H7 (cell line): ENCODE measurements at regions not wholly inside any gene's neighbourhood (a gene's known extent, or its start where the extent isn't known, plus 50 kb on each side); places are given as distances from the start of the nearest gene placed in this dataset.

Experiments used
- DNase-seq: peaks from one replicate; pipeline ENCODE4 v3.0.0; 2012
- H3K27me3 ChIP-seq: 2 replicates; pipeline ENCODE4 v1.6.0; 2011; ENCODE audit warnings: mild to moderate bottlenecking, low read length; ENCODE audit not compliant: control insufficient read depth, insufficient read depth
- H3K36me3 ChIP-seq: replicated peaks from 2 replicates; pipeline ENCODE4 v1.5.1; 2011; ENCODE audit warnings: low read length; ENCODE audit not compliant: control insufficient read depth, insufficient read depth
- H3K4me3 ChIP-seq: 2 replicates; pipeline ENCODE4 v1.5.1; 2011; ENCODE audit warnings: low read depth, mild to moderate bottlenecking, control low read depth, low read length, moderate library complexity; ENCODE audit not compliant: insufficient read depth

DNA sequence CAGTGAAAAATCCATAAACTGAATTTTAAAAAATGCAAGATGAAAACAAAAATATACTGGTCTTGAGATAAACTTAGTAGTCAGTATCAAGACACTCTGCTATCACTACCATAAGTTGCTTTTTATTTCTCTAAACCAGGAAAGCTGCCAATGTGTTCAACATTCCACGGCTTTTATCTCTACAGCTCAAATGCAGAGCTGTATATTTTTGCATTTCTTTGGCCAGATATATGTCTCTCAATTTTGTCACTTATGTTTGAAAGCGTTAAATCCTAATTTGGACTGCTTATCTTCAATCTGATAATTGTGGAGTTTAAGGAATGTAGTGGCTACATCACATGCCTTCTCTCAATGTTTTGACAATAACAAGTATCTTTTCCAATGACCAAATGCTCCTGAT is 609.5 kb downstream of the EPHA4 start:
- no peak overlapping the region for H3K4me3 ChIP-seq
- no peak for DNase-seq
- H3K27me3 ChIP-seq = no peaks in the 10 kb centered on the region
- no peaks in the 10 kb centered on the region for H3K36me3 ChIP-seq

GRCh38 chr2:220963076-220963475 is 609.0 kb downstream of the EPHA4 start:
- Histone ChIP-seq H3K36me3 (no peaks in the 10 kb centered on the region), H3K27me3 (no peaks in the 10 kb centered on the region), H3K4me3 (no peak overlapping the region)
- no peak for DNase-seq

GRCh38 chr2:220963930-220964329 is 608.2 kb downstream of the EPHA4 start:
- Histone ChIP-seq H3K36me3 (no peaks in the 10 kb centered on the region), H3K27me3 (no peaks in the 10 kb centered on the region), H3K4me3 (no peak overlapping the region)
- no peak for DNase-seq

DNA sequence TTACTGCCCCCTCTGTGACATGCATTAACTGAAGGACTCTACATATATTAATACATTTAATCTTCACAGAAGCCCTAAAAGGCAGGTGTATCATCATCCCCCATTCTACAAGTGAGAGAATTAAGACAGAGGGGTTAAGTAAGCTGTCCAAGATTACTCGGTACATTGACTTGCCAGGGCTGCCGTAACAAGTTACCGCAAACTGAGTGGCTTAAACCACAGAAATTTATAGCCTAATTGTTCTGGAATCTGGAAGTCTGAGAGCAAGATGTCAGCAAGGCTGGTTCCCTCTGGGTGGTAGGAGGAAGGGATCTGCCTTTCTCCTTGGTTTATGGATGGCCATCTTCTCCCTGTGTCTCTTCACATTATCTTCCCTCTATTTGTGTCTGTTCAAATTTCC is 605.5 kb downstream of the EPHA4 start:
- H3K36me3 ChIP-seq = no peaks in the 10 kb centered on the region
- no peak for DNase-seq
- H3K27me3 ChIP-seq = no peaks in the 10 kb centered on the region
- H3K4me3 ChIP-seq = no peak overlapping the region

GRCh38 chr2:220969348-220969747 is 602.8 kb downstream of the EPHA4 start:
- H3K27me3 ChIP-seq = no peaks in the 10 kb centered on the region
- H3K4me3 ChIP-seq = no peak overlapping the region
- H3K36me3 ChIP-seq = no peaks in the 10 kb centered on the region
- DNase-seq = no peak

DNA sequence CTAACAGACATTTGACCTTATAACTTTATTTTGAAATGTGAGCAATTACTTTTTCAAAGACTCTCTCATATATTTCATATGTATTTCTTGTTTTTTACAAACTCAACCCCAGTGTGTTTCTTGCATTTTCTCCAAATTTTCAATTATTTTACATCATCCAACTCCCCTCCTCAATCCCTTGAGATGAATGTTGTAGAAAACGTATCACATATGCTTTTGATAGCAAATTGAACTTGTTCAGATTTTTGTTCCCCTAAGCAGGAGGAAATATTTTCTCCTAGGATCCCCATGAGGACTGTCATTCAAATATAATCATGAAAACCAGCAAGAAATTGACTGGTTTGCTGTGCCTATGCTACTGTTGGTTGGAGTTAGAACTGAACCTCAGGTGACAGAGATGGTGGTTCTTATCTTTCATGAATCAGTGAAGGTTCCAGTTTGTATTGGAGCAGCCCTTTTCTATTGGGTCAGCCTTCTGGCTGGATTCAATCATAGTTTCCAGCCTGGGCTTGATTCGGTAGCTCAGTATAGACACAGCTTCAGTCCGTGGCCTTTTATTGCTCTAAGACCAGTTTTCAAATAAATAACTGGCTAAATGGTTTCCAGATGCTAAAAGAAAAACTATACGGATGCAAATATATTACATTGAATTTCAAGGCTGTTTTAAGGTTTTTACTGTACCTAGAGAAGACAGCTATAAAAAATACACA is 591.0 kb downstream of the EPHA4 start:
- Histone ChIP-seq H3K4me3 (no peak overlapping the region), H3K36me3 (no peaks in the 10 kb centered on the region), H3K27me3 (no peaks in the 10 kb centered on the region)
- no peak for DNase-seq

DNA sequence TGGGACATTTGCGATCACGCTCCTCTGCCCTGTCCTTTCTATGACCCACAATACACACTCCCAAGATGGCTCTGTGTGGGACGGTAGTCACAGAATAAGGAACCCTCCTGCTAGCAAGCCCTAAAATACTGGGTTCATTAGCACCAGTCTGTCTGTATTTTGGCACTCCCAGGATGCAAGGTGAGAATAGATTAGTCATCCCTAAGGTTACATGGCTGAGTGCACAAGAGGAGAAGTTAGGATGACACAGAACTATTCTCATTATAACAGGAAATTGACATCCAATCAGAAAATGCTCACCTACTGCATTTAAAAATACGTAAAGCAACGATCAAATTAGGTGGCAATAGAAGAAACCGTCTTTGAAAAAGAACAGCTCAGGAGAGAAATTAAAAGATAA is 590.2 kb downstream of the EPHA4 start:
- Histone ChIP-seq H3K4me3 (no peak overlapping the region), H3K27me3 (no peaks in the 10 kb centered on the region), H3K36me3 (no peaks in the 10 kb centered on the region)
- DNase-seq = no peak

DNA sequence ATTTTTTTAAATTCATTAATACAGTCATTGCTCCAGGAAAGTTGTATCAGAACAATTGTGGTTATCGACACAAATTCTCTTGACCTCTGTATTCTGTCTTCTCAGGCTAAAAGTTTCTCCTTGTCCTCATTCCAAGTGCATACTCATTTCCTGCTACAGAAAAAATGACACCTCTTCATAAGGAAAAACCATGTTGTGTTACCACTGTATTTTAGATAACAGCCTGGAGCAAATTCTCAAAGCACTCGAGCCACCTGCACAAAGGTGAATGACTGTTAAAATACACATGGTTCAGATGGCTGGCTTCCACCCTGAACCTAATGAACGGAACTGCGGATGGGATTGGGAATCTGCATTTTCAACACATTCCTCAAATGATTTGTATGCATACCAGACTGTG is 586.5 kb downstream of the EPHA4 start:
- Histone ChIP-seq H3K36me3 (no peaks in the 10 kb centered on the region), H3K27me3 (no peaks in the 10 kb centered on the region), H3K4me3 (no peak overlapping the region)
- DNase-seq = no peak

DNA sequence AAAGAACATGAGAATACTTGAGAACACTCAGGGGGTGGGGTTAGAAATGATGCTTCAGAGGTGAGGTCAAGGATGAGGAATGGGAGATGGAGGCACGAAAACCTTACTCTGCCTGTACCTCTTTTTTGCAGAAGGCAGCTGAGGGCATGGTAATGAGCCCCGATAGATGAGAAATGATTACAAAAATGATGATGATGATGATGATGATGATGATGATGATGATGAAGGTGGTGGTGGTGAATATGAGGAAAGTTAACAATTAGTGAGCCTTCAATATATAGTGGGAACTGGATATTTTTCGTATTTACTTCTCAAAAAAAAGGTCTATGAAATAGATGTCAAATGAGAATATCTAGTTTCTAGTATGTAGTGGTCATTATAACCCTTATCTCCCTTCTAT is 584.3 kb downstream of the EPHA4 start:
- Histone ChIP-seq H3K36me3 (no peaks in the 10 kb centered on the region), H3K27me3 (no peaks in the 10 kb centered on the region), H3K4me3 (no peak overlapping the region)
- no peak for DNase-seq

GRCh38 chr2:220991972-220992371 is 580.1 kb downstream of the EPHA4 start:
- H3K27me3 ChIP-seq = no peaks in the 10 kb centered on the region
- no peaks in the 10 kb centered on the region for H3K36me3 ChIP-seq
- H3K4me3 ChIP-seq = no peak overlapping the region
- DNase-seq = no peak

- H3K36me3 ChIP-seq = no peaks in the 10 kb centered on the region
- no peak for DNase-seq
- no peak overlapping the region for H3K4me3 ChIP-seq
- no peaks in the 10 kb centered on the region for H3K27me3 ChIP-seq
These were observed 577.3 kb downstream of the EPHA4 start for GRCh38 chr2:220994846-220995245.

- Histone ChIP-seq H3K27me3 (no peaks in the 10 kb centered on the region), H3K4me3 (no peak overlapping the region)
- DNase-seq = no peak
These were observed 576.5 kb downstream of the EPHA4 start for GRCh38 chr2:220995581-220995980.

DNA sequence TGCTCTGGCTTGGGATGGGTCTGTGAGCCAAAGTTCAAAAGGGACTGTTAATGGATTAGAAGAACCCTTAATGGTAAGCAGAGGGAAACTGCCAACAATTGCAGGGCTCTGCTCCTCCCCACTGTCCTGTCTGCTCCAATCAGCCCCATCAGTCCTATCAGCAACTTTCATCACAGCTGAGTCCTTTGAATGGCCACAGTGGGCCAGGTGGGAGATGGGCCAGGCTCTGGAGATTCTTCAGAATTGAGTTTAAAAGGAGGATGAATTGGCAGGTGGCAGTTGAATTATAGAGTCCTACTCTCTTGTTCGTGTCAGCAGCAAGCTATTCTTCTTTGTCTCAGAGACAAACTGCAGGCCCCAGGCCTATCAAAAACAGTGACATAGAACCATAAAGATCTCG is 573.9 kb downstream of the EPHA4 start:
- no peak overlapping the region for H3K4me3 ChIP-seq
- no peak for DNase-seq
- H3K36me3 ChIP-seq = no peaks in the 10 kb centered on the region
- H3K27me3 ChIP-seq = no peaks in the 10 kb centered on the region

More at GRCh38 chr2:220995581-220995980, 576.5 kb downstream of the EPHA4 start:
- no peaks in the 10 kb centered on the region for H3K36me3 ChIP-seq

DNA sequence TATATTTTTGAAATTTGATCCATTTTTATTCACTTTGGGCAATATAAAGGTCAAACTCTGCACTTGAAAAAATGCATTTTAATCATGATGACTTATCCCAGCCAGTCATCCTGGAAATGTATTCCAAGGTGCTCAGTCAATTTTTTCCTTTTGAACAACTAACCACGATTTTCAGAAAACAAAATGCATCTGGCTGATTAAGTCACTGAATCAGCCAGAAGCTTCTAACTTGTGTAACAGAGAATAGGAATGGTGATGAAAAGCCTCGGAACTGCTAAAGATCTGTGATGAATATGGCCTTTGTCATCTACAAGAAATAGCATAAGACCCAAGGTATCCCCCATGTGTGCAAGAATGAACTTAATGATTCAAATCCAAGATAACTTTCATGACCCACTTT is 572.7 kb downstream of the EPHA4 start:
- no peak for DNase-seq

GRCh38 chr2:221001381-221001801 is 570.7 kb downstream of the EPHA4 start:
- H3K4me3 ChIP-seq = no peak overlapping the region
- H3K36me3 ChIP-seq = no peaks in the 10 kb centered on the region
- no peak for DNase-seq
- no peaks in the 10 kb centered on the region for H3K27me3 ChIP-seq

More for the DNA sequence above, 572.7 kb downstream of the EPHA4 start:
- no peaks in the 10 kb centered on the region for H3K36me3 ChIP-seq
- no peaks in the 10 kb centered on the region for H3K27me3 ChIP-seq
- no peak overlapping the region for H3K4me3 ChIP-seq
